ENCODE measurements at regions not wholly inside any gene's neighbourhood (a gene's known extent, or its start where the extent isn't known, plus 50 kb on each side); places are given as distances from the start of the nearest gene placed in this dataset.

- H3K4me2 ChIP-seq (ENCODE audit: low read length) = no peak overlapping the region
- H3K9me3 ChIP-seq (ENCODE audit: low read length) = no peaks in the 10 kb centered on the region
- H3K27ac ChIP-seq (ENCODE audit: low read length) = no peak overlapping the region
- H3K36me3 ChIP-seq (ENCODE audit: insufficient read depth, low read length) = no peaks in the 10 kb centered on the region
- H3K4me3 ChIP-seq (ENCODE audit: low read length) = no peak overlapping the region
- no peaks in the 10 kb centered on the region for H3K79me2 ChIP-seq (replicated peaks; ENCODE audit: insufficient read depth, low read length)
- no peaks in the 10 kb centered on the region for H3K27me3 ChIP-seq (ENCODE audit: insufficient read depth, low read depth, low read length)
- no peak overlapping the region for H3K9ac ChIP-seq (ENCODE audit: low read length)
- no peaks in the 10 kb centered on the region for H3F3A ChIP-seq (ENCODE audit: insufficient read depth, low read length, poor library complexity, severe bottlenecking)
- no peaks in the 10 kb centered on the region for H4K20me1 ChIP-seq (ENCODE audit: insufficient read depth)
- TF ChIP-seq MXI1 (conservative IDR thresholded peaks at IDR 0.05; ENCODE audit: poor library complexity, severe bottlenecking) (no peak), CTCF (IDR thresholded peaks at IDR 0.05; ENCODE audit: poor library complexity, severe bottlenecking) (no peak), REST (IDR thresholded peaks at IDR 0.05; ENCODE audit: borderline replicate concordance) (no peak), SMC3 (conservative IDR thresholded peaks at IDR 0.05; ENCODE audit: poor library complexity) (no peak), EP300 (conservative IDR thresholded peaks at IDR 0.05; ENCODE audit: poor library complexity, severe bottlenecking) (no peak), RAD21 (conservative IDR thresholded peaks at IDR 0.05) (no peak), EZH2 (IDR thresholded peaks at IDR 0.05; ENCODE audit: borderline replicate concordance, insufficient read depth, low read length, poor library complexity, severe bottlenecking) (no peak), TAF1 (IDR thresholded peaks at IDR 0.05; ENCODE audit: low read depth) (no peak), POLR2AphosphoS5 (IDR thresholded peaks at IDR 0.05) (no peak)
- no peak overlapping the region for H2AFZ ChIP-seq (ENCODE audit: low read depth, low read length)
- H3K9me2 ChIP-seq (ENCODE audit: insufficient read depth, low read length) = no peaks in the 10 kb centered on the region
These were observed 552.5 kb upstream of the CRIM1 start for GRCh38 chr2:35803126-35803525.

- Histone ChIP-seq H3K9ac (ENCODE audit: low read length) (no peak overlapping the region), H3K36me3 (ENCODE audit: insufficient read depth, low read length) (no peaks in the 10 kb centered on the region), H3K4me2 (ENCODE audit: low read length) (no peak overlapping the region), H3K9me2 (ENCODE audit: insufficient read depth, low read length) (no peaks in the 10 kb centered on the region), H3K9me3 (ENCODE audit: low read length) (no peaks in the 10 kb centered on the region), H3K79me2 (replicated peaks; ENCODE audit: insufficient read depth, low read length) (no peaks in the 10 kb centered on the region), H3F3A (ENCODE audit: insufficient read depth, low read length, poor library complexity, severe bottlenecking) (no peaks in the 10 kb centered on the region), H3K27ac (ENCODE audit: low read length) (no peak overlapping the region), H2AFZ (ENCODE audit: low read depth, low read length) (no peak overlapping the region), H3K4me3 (ENCODE audit: low read length) (no peak overlapping the region), H4K20me1 (ENCODE audit: insufficient read depth) (no peaks in the 10 kb centered on the region), H3K27me3 (ENCODE audit: insufficient read depth, low read depth, low read length) (no peaks in the 10 kb centered on the region)
- TF ChIP-seq REST (IDR thresholded peaks at IDR 0.05; ENCODE audit: borderline replicate concordance) = no peak
These were observed 560.7 kb upstream of the CRIM1 start for GRCh38 chr2:35794796-35795450.
